ENCODE measurements at regions not wholly inside any gene's neighbourhood (a gene's known extent, or its start where the extent isn't known, plus 50 kb on each side); places are given as distances from the start of the nearest gene placed in this dataset.

DNA sequence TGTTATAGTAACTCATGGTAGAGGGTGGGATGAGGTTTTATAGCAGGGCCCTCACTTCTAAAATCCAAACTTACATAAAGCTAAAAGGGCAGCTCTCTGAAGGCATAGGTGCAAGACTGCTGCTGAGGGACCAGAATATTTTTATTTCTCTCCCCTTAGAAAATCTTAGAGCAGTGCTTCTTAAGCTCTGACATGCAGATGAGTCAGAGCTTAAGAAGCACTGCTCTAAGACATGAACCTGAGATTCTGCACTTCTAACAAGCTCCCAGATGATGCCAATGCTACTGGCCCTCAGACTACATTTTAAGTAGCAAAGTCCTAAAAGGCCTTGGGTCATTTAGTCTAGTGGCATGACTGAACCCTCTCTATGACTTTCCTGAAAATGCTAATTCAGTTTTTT, 97.6 kb upstream of the SPRY4 start:
- ATAC-seq (ENCODE audit: low FRiP score), result no peak
- TF ChIP-seq, protein P1, sequence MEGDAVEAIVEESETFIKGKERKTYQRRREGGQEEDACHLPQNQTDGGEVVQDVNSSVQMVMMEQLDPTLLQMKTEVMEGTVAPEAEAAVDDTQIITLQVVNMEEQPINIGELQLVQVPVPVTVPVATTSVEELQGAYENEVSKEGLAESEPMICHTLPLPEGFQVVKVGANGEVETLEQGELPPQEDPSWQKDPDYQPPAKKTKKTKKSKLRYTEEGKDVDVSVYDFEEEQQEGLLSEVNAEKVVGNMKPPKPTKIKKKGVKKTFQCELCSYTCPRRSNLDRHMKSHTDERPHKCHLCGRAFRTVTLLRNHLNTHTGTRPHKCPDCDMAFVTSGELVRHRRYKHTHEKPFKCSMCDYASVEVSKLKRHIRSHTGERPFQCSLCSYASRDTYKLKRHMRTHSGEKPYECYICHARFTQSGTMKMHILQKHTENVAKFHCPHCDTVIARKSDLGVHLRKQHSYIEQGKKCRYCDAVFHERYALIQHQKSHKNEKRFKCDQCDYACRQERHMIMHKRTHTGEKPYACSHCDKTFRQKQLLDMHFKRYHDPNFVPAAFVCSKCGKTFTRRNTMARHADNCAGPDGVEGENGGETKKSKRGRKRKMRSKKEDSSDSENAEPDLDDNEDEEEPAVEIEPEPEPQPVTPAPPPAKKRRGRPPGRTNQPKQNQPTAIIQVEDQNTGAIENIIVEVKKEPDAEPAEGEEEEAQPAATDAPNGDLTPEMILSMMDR (IDR thresholded peaks at IDR 0.05), result no peak
- no peak for DNase-seq (ENCODE audit: low spot score)

- no peak for DNase-seq (ENCODE audit: low spot score)
Measured at GRCh38 chr5:142421621-142422397, 97.0 kb upstream of the SPRY4 start.

DNA sequence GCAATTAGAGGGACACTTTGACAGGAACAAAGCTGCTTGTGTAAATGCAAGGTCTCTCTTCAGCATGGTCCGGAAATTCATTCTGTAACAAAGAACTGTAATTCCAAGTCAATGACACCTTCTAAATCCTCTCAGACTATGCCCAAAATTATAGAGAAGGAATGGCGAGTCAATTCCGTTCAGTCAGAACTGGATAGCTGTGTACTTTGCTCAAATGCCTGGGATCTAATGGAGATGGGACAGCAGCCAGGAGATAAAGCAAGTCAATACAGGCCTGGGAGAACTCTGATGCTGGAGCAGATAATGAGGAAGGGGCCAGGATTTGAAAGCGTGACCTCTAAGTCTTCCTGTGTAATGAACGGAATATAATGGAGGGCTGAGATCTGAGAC, 96.4 kb upstream of the SPRY4 start:
- no peak for ATAC-seq (ENCODE audit: low FRiP score)
- TF ChIP-seq, protein P1 (IDR thresholded peaks at IDR 0.05), result no peak

More at GRCh38 chr5:142421621-142422397, 97.0 kb upstream of the SPRY4 start:
- TF ChIP-seq, protein P1 (IDR thresholded peaks at IDR 0.05), result no peak
- ATAC-seq (ENCODE audit: low FRiP score), result no peak

GRCh38 chr5:142420561-142421227, 95.9 kb upstream of the SPRY4 start:
- DNase-seq (ENCODE audit: low spot score), result no peak
- no peak for ATAC-seq (ENCODE audit: low FRiP score)
- TF ChIP-seq, protein P1 (IDR thresholded peaks at IDR 0.05), result no peak

More for the DNA sequence above, 96.4 kb upstream of the SPRY4 start:
- no peak for DNase-seq (ENCODE audit: low spot score)

DNA sequence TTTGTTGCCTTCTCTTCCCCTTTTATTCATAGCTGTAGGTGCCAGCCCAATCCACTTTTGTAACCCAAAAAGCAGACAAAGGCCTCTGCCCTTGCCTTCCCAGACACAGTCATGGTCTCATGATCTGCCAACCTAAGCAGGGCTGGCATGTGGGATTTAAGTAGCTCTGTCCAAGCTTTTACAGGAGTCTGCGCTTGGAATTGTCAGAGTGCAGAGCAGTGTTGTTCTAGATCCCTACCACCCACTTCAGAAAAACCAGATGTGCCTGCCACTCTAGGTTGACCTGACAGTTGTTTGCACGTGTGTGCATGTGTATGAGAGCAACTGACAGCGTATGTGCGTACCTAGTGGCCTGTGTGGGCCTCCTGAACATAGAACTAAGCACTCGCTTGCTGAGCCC, 87.8 kb upstream of the SPRY4 start:
- ATAC-seq (ENCODE audit: low FRiP score) (no peak), DNase-seq (ENCODE audit: low spot score) (no peak)
- TF ChIP-seq, protein P1 (IDR thresholded peaks at IDR 0.05), result no peak

GRCh38 chr5:142411656-142412425, 87.0 kb upstream of the SPRY4 start:
- DNase-seq (ENCODE audit: low spot score), result no peak
- TF ChIP-seq, protein P1 (IDR thresholded peaks at IDR 0.05), result no peak
- ATAC-seq (ENCODE audit: low FRiP score), result no peak

Data from omental fat pad (tissue), 3 donors.